A549 (cell line): ENCODE measurements at regions not wholly inside any gene's neighbourhood (a gene's known extent, or its start where the extent isn't known, plus 50 kb on each side); places are given as distances from the start of the nearest gene placed in this dataset.

ENCODE experiments used
- ATAC-seq, 2 experiments: fragments of 200-7000 bp in 1 of 2; fragments of >200 bp in 1 of 2; cut with Nextera tagmentation in 1 of 2; cut with Tn5 transposase in 1 of 2; 3 replicates each; pipeline versions ENCODE4 v1.8.0 to v1.9.1; 2018 to 2020; ENCODE audit warnings: mild to moderate bottlenecking in 1 of 2, moderate library complexity in 1 of 2
- CTCF ChIA-PET: fragments of 300-600 bp; sonication (Branson Sonifier 250); formaldehyde crosslinking; extraction: SDS; loops from one replicate; lab custom pipeline; 2021; ENCODE audit warnings: antibody characterized with exemption, inconsistent platforms; lab: Yijun Ruan, JAX
- POLR2A ChIA-PET: fragments of 350-600 bp; formaldehyde crosslinking; extraction: SDS; loops from one replicate; lab custom pipeline; 2021; ENCODE audit warnings: antibody characterized with exemption, inconsistent platforms; lab: Yijun Ruan, JAX
- DNase-seq, 2 experiments: peaks; one replicate each; pipeline versions ENCODE4 v3.0.0 to v3.0.0-alpha.2; 2011 to 2016; ENCODE audit warnings: low read depth in 1 of 2, low spot score in 1 of 2
- FAIRE-seq: peaks from 2 replicates; lab custom pipeline; 2011; peaks lifted over from hg19 to GRCh38; lab: Jason Lieb, UNC
- H3K27ac ChIP-seq, 2 experiments: fragments of >200 bp; sonication (Bioruptor Twin); formaldehyde crosslinking; 3 replicates each; pipeline ENCODE4 v1.5.1; 2016 to 2017
- H3K4me1 ChIP-seq: fragments of >200 bp; sonication (Bioruptor Twin); formaldehyde crosslinking; 3 replicates; pipeline ENCODE4 v1.6.1; 2016
- H3K4me2 ChIP-seq: fragments of >200 bp; sonication (Bioruptor Twin); formaldehyde crosslinking; 3 replicates; pipeline ENCODE4 v1.6.1; 2016
- H3K4me3 ChIP-seq: fragments of >200 bp; sonication (Bioruptor Twin); formaldehyde crosslinking; 3 replicates; pipeline ENCODE4 v1.5.1; 2016
- H3K9me3 ChIP-seq: fragments of >200 bp; sonication (Bioruptor Twin); formaldehyde crosslinking; 3 replicates; pipeline ENCODE4 v1.6.1; 2016
- CBX2 ChIP-seq: fragments of 200-600 bp; sonication (generic); IDR thresholded peaks from 2 replicates; pipeline ENCODE4 v1.6.1; 2016; ENCODE audit warnings: low read depth, mild to moderate bottlenecking, borderline replicate concordance
- CBX8 ChIP-seq: fragments of 200-600 bp; sonication (generic); IDR thresholded peaks from 2 replicates; pipeline ENCODE4 v1.6.1; 2016
- CEBPB ChIP-seq, 2 experiments: fragments of >200 bp in 1 of 2; sonication (Bioruptor Twin) in 1 of 2; formaldehyde crosslinking in 1 of 2; IDR thresholded peaks; 2 replicates each; pipeline ENCODE4 v1.6.1; 2012 to 2016
- CHD4 ChIP-seq: fragments of 200-600 bp; sonication (generic); IDR thresholded peaks from 2 replicates; pipeline ENCODE4 v1.6.1; 2016; ENCODE audit warnings: antibody characterized with exemption, mild to moderate bottlenecking, borderline replicate concordance
- EHF ChIP-seq: fragments of 250-450 bp; sonication (Bioruptor Pico); IDR thresholded peaks from 2 replicates; pipeline ENCODE4 v1.5.0; 2020; ENCODE audit warnings: mild to moderate bottlenecking
- EP300 ChIP-seq, 2 experiments: fragments of >200 bp; sonication (Bioruptor Twin); formaldehyde crosslinking; IDR thresholded peaks; 2 replicates in 1 of 2; 3 replicates in 1 of 2; pipeline ENCODE4 v1.6.1; 2016 to 2017
- FOXS1 ChIP-seq: fragments of 250-450 bp; sonication (Bioruptor Pico); IDR thresholded peaks from 2 replicates; pipeline ENCODE4 v1.5.0; 2020; ENCODE audit warnings: mild to moderate bottlenecking, moderate library complexity
- HOXB13 ChIP-seq: fragments of 250-450 bp; sonication (Bioruptor Pico); IDR thresholded peaks from 2 replicates; pipeline ENCODE4 v1.5.0; 2020; ENCODE audit warnings: low read depth, mild to moderate bottlenecking, moderate library complexity
- JUN ChIP-seq, 2 experiments: fragments of >200 bp; sonication (Bioruptor Twin); formaldehyde crosslinking; IDR thresholded peaks; 2 replicates in 1 of 2; 3 replicates in 1 of 2; pipeline ENCODE4 v1.6.1; 2016 to 2017
- JUNB ChIP-seq: fragments of >200 bp; sonication (Bioruptor Twin); formaldehyde crosslinking; IDR thresholded peaks from 2 replicates; pipeline ENCODE4 v1.6.1; 2016
- KDM1A ChIP-seq: fragments of 200-600 bp; sonication (generic); IDR thresholded peaks from 2 replicates; pipeline ENCODE4 v1.6.1; 2016; ENCODE audit warnings: low read depth, mild to moderate bottlenecking
- KDM5A ChIP-seq: fragments of 200-600 bp; sonication (generic); IDR thresholded peaks from 2 replicates; pipeline ENCODE4 v1.6.1; 2016; ENCODE audit warnings: antibody characterized with exemption, mild to moderate bottlenecking
- NFE2L2 ChIP-seq: fragments of 150-350 bp; conservative IDR thresholded peaks from 2 replicates; pipeline ENCODE4 v1.6.1; 2014; ENCODE audit warnings: low read length
- RARB ChIP-seq: fragments of 250-450 bp; sonication (Bioruptor Pico); IDR thresholded peaks from 2 replicates; pipeline ENCODE4 v1.8.0; 2021; ENCODE audit warnings: mild to moderate bottlenecking, moderate library complexity
- RNF2 ChIP-seq: fragments of 200-600 bp; sonication (generic); IDR thresholded peaks from 2 replicates; pipeline ENCODE4 v1.6.1; 2016; ENCODE audit warnings: low read depth, mild to moderate bottlenecking, antibody characterized with exemption, moderate library complexity, borderline replicate concordance
- SMC3 ChIP-seq: fragments of >200 bp; sonication (Bioruptor Twin); formaldehyde crosslinking; IDR thresholded peaks from 3 replicates; pipeline ENCODE4 v1.6.1; 2018; ENCODE audit warnings: inconsistent platforms
- SREBF2 ChIP-seq: fragments of 450-650 bp; IDR thresholded peaks from 2 replicates; pipeline ENCODE4 v1.6.1; 2014; ENCODE audit warnings: mild to moderate bottlenecking, moderate library complexity
- ZC3H11A ChIP-seq: fragments of 450-650 bp; IDR thresholded peaks from 2 replicates; pipeline ENCODE4 v1.6.1; 2014; ENCODE audit warnings: antibody characterized with exemption, mild to moderate bottlenecking
- ZFP36 ChIP-seq: fragments of 450-650 bp; IDR thresholded peaks from 2 replicates; pipeline ENCODE4 v1.6.1; 2014; ENCODE audit warnings: borderline replicate concordance; ENCODE audit not compliant: partially characterized antibody
- WGBS: methylation state at CpG from one replicate; pipeline ENCODE4 v1.1.6; 2017; ENCODE audit errors: missing lambda C conversion rate; 5-methylcytosine and 5-hydroxymethylcytosine counted together
- TF ChIP-seq, protein P1 (sequence below): fragments of 150-350 bp; IDR thresholded peaks from 2 replicates; pipeline ENCODE4 v1.6.1; 2014; ENCODE audit warnings: low read depth, mild to moderate bottlenecking, low read length
- TF ChIP-seq, protein P2 (sequence below): fragments of 250-450 bp; sonication (Bioruptor Pico); IDR thresholded peaks from 2 replicates; pipeline ENCODE4 v1.5.0; 2020; ENCODE audit warnings: low read depth, mild to moderate bottlenecking, moderate library complexity
- TF ChIP-seq, protein P3 (sequence below): IDR thresholded peaks from 2 replicates; pipeline ENCODE4 v1.6.1; 2012; ENCODE audit warnings: low read depth, borderline replicate concordance
- TF ChIP-seq, protein P4 (sequence below): fragments of 250-450 bp; sonication (Bioruptor Pico); IDR thresholded peaks from 2 replicates; pipeline ENCODE4 v1.5.0; 2021; ENCODE audit warnings: mild to moderate bottlenecking, moderate library complexity, borderline replicate concordance
- TF ChIP-seq, protein P5 (sequence below): fragments of >200 bp; sonication (Bioruptor Twin); formaldehyde crosslinking; IDR thresholded peaks from 3 replicates; pipeline ENCODE4 v1.5.1; 2016
- TF ChIP-seq, protein P6 (sequence below): fragments of 450-650 bp; IDR thresholded peaks from 2 replicates; pipeline ENCODE4 v1.6.1; 2014; ENCODE audit warnings: antibody characterized with exemption

DNA sequence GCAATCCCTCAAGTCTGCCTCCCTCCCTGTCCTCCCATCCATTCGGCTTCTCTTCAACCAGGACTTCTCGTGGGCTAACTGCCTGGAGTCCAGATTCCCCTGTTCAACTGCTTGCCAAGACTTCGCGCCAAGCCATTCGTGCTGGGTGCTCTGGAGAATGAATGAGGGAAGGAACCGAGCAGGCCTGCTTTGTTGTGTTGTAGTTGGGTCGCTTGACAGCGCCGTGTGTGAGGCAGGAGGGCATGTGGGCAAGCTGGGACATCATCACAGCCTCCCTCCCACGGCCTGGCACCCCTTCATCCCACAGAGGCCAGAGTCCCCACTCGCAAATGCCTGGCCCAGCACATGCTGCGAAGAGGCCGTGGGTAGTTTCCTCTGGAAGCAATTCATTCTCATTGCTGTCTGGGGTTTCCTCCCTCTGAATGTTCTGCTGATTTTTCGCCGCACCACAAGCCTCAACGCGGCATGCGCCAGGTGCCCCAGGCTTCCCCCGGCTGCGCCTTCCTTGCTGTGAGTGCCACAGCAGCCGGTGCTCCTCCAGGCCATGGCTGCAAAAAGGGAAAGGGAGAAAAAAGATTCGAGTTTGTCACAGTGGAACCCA is 336.0 kb downstream of the QKI start:
- WGBS: 46% methylated on average over 17 of the region's 22 CpGs
- Histone ChIP-seq H3K27ac (no peak overlapping the region), H3K4me1 (no peaks in the 10 kb centered on the region), H3K9me3 (no peaks in the 10 kb centered on the region), H3K4me2 (no peak overlapping the region), H3K4me3 (no peak overlapping the region)
- POLR2A ChIA-PET: no interaction called here
- TF ChIP-seq, protein P1, sequence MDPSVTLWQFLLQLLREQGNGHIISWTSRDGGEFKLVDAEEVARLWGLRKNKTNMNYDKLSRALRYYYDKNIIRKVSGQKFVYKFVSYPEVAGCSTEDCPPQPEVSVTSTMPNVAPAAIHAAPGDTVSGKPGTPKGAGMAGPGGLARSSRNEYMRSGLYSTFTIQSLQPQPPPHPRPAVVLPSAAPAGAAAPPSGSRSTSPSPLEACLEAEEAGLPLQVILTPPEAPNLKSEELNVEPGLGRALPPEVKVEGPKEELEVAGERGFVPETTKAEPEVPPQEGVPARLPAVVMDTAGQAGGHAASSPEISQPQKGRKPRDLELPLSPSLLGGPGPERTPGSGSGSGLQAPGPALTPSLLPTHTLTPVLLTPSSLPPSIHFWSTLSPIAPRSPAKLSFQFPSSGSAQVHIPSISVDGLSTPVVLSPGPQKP: no peak
- no peak for ATAC-seq
- DNase-seq: no peak
- CTCF ChIA-PET: no interaction called here
- no peak for FAIRE-seq

DNA sequence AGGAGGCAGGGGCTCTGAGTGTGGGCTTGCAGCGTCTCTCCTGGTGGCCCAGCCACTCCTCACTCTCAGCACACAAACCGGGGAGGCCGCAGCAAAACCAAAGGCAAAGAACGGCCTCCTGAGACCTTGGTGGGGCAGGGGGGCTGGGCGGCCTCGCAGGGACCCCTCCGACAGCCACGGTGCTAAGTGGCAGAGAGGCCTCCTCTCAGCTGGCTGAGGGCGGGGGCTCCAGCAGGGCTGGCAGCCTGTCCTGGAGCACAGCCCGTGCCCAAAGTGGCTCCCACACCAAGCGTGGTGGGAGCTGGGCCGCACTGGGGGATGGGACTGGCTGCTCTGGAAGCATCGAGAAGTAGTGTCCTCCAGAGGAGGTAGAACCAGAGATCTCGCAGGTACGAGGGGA is 334.4 kb downstream of the QKI start:
- Histone ChIP-seq H3K9me3 (no peaks in the 10 kb centered on the region), H3K4me1 (no peaks in the 10 kb centered on the region), H3K4me2 (no peak overlapping the region), H3K27ac (no peak overlapping the region)
- no peak for FAIRE-seq
- POLR2A ChIA-PET: no interaction called here
- TF ChIP-seq CHD4 (no peak), EP300 (IDR thresholded peaks at IDR 0.05) (no peak), CEBPB (IDR thresholded peaks at IDR 0.05) (no peak), KDM5A (no peak), ZC3H11A (no peak), CBX2 (no peak), EHF (CRISPR knock-in tag) (no peak), JUNB (no peak), RARB (no peak), RNF2 (no peak), NFE2L2 (no peak), SMC3 (no peak)
- TF ChIP-seq, protein P2, sequence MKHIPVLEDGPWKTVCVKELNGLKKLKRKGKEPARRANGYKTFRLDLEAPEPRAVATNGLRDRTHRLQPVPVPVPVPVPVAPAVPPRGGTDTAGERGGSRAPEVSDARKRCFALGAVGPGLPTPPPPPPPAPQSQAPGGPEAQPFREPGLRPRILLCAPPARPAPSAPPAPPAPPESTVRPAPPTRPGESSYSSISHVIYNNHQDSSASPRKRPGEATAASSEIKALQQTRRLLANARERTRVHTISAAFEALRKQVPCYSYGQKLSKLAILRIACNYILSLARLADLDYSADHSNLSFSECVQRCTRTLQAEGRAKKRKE (CRISPR knock-in tag): no peak
- TF ChIP-seq, protein P3, sequence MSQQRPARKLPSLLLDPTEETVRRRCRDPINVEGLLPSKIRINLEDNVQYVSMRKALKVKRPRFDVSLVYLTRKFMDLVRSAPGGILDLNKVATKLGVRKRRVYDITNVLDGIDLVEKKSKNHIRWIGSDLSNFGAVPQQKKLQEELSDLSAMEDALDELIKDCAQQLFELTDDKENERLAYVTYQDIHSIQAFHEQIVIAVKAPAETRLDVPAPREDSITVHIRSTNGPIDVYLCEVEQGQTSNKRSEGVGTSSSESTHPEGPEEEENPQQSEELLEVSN: no peak
- TF ChIP-seq, protein P4, sequence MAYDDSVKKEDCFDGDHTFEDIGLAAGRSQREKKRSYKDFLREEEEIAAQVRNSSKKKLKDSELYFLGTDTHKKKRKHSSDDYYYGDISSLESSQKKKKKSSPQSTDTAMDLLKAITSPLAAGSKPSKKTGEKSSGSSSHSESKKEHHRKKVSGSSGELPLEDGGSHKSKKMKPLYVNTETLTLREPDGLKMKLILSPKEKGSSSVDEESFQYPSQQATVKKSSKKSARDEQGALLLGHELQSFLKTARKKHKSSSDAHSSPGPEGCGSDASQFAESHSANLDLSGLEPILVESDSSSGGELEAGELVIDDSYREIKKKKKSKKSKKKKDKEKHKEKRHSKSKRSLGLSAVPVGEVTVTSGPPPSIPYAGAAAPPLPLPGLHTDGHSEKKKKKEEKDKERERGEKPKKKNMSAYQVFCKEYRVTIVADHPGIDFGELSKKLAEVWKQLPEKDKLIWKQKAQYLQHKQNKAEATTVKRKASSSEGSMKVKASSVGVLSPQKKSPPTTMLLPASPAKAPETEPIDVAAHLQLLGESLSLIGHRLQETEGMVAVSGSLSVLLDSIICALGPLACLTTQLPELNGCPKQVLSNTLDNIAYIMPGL: no peak
- TF ChIP-seq, protein P1: no peak
- TF ChIP-seq, all 56 proteins: peak for 0
- H3K4me3 ChIP-seq: no peak overlapping the region
- CTCF ChIA-PET: no interaction called here
- WGBS: 60% methylated on average over 2 of the region's 15 CpGs
- no peak for DNase-seq
- ATAC-seq: no peak

DNA sequence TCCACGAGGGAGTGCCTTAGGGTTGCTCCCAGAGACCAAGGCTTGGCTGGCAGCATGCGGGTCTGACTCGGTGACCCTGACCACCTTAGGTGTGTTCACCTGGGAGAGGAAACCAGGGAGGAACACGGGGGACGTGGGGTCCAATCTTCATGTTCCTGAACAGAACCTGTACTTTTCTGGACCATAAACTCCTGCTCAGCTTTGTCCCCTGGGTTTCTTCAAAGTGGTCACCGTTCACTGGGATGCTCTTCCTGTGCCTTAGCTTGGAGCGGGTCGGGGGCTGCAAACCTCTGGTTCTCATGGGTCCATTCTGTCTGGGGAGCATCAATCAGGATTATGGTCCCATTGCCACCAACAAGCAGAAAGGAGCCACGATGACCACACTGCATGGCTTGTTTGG is 333.5 kb downstream of the QKI start:
- POLR2A ChIA-PET: no interaction called here
- ATAC-seq (no peak), DNase-seq (no peak), FAIRE-seq (no peak)
- CTCF ChIA-PET: no interaction called here
- H3K4me1 ChIP-seq: no peaks in the 10 kb centered on the region
- no peak overlapping the region for H3K4me2 ChIP-seq
- H3K27ac ChIP-seq: no peak overlapping the region
- 21% methylated on average over 6 of the region's 9 CpGs for WGBS
- TF ChIP-seq RNF2 (no peak), EP300 (IDR thresholded peaks at IDR 0.05) (no peak), SREBF2 (no peak), ZFP36 (no peak), FOXS1 (CRISPR knock-in tag) (no peak), CBX2 (no peak), KDM1A (no peak), HOXB13 (CRISPR knock-in tag) (no peak), KDM5A (no peak), CBX8 (no peak), JUN (IDR thresholded peaks at IDR 0.05) (no peak)
- TF ChIP-seq, protein P5, sequence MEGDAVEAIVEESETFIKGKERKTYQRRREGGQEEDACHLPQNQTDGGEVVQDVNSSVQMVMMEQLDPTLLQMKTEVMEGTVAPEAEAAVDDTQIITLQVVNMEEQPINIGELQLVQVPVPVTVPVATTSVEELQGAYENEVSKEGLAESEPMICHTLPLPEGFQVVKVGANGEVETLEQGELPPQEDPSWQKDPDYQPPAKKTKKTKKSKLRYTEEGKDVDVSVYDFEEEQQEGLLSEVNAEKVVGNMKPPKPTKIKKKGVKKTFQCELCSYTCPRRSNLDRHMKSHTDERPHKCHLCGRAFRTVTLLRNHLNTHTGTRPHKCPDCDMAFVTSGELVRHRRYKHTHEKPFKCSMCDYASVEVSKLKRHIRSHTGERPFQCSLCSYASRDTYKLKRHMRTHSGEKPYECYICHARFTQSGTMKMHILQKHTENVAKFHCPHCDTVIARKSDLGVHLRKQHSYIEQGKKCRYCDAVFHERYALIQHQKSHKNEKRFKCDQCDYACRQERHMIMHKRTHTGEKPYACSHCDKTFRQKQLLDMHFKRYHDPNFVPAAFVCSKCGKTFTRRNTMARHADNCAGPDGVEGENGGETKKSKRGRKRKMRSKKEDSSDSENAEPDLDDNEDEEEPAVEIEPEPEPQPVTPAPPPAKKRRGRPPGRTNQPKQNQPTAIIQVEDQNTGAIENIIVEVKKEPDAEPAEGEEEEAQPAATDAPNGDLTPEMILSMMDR: no peak
- TF ChIP-seq, protein P6, sequence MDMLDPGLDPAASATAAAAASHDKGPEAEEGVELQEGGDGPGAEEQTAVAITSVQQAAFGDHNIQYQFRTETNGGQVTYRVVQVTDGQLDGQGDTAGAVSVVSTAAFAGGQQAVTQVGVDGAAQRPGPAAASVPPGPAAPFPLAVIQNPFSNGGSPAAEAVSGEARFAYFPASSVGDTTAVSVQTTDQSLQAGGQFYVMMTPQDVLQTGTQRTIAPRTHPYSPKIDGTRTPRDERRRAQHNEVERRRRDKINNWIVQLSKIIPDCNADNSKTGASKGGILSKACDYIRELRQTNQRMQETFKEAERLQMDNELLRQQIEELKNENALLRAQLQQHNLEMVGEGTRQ: no peak
- TF ChIP-seq, protein P2 (CRISPR knock-in tag): no peak
- H3K9me3 ChIP-seq: no peaks in the 10 kb centered on the region
- H3K4me3 ChIP-seq: no peak overlapping the region
